ENCODE measurements at regions not wholly inside any gene's neighbourhood (a gene's known extent, or its start where the extent isn't known, plus 50 kb on each side); places are given as distances from the start of the nearest gene placed in this dataset.
A peak's percentile ranks its signal among the peaks of the same experiment; 100 is the strongest.

GRCh38 chr13:31930490-31930889 lies 101.1 kb upstream of the FRY start:
- no peak overlapping the region for H3K4me3 ChIP-seq (ENCODE audit: low read length)
- H3K27me3 ChIP-seq (replicated peaks; ENCODE audit: control insufficient read depth, insufficient read depth, low read length), result no peaks in the 10 kb centered on the region
- no peaks in the 10 kb centered on the region for H3K36me3 ChIP-seq (ENCODE audit: control insufficient read depth, insufficient read depth, low read length, severe bottlenecking)
- no peak for DNase-seq (ENCODE audit: low read depth)
- H3K4me1 ChIP-seq (ENCODE audit: control insufficient read depth, insufficient read depth, low read length), result peaks cover 20% of the 10 kb centered on the region
- H3K9me3 ChIP-seq (ENCODE audit: control insufficient read depth, low read length), result no peaks in the 10 kb centered on the region
- no peak overlapping the region for H3K9ac ChIP-seq (ENCODE audit: low read length)

- Histone ChIP-seq H3K36me3 (ENCODE audit: control insufficient read depth, insufficient read depth, low read length, severe bottlenecking) (no peaks in the 10 kb centered on the region), H3K9ac (ENCODE audit: low read length) (no peak overlapping the region), H3K4me1 (ENCODE audit: control insufficient read depth, insufficient read depth, low read length) (peaks cover 16% of the 10 kb centered on the region), H3K27me3 (replicated peaks; ENCODE audit: control insufficient read depth, insufficient read depth, low read length) (no peaks in the 10 kb centered on the region), H3K9me3 (ENCODE audit: control insufficient read depth, low read length) (no peaks in the 10 kb centered on the region), H3K4me3 (ENCODE audit: low read length) (no peak overlapping the region)
- no peak for DNase-seq (ENCODE audit: low read depth)
These were observed 100.6 kb upstream of the FRY start for GRCh38 chr13:31930901-31931522.

- H3K4me3 ChIP-seq (ENCODE audit: low read length), result no peak overlapping the region
- H3K9ac ChIP-seq (ENCODE audit: low read length), result no peak overlapping the region
- no peaks in the 10 kb centered on the region for H3K4me1 ChIP-seq (ENCODE audit: control insufficient read depth, insufficient read depth, low read length)
- no peaks in the 10 kb centered on the region for H3K9me3 ChIP-seq (ENCODE audit: control insufficient read depth, low read length)
- no peak for DNase-seq (ENCODE audit: low read depth)
- H3K36me3 ChIP-seq (ENCODE audit: control insufficient read depth, insufficient read depth, low read length, severe bottlenecking), result no peaks in the 10 kb centered on the region
- no peaks in the 10 kb centered on the region for H3K27me3 ChIP-seq (replicated peaks; ENCODE audit: control insufficient read depth, insufficient read depth, low read length)
These were observed 94.1 kb upstream of the FRY start for GRCh38 chr13:31937436-31937835.

GRCh38 chr13:31940076-31940475 lies 91.5 kb upstream of the FRY start:
- H3K4me1 ChIP-seq (ENCODE audit: control insufficient read depth, insufficient read depth, low read length), result peaks cover 17% of the 10 kb centered on the region
- no peaks in the 10 kb centered on the region for H3K27me3 ChIP-seq (replicated peaks; ENCODE audit: control insufficient read depth, insufficient read depth, low read length)
- H3K36me3 ChIP-seq (ENCODE audit: control insufficient read depth, insufficient read depth, low read length, severe bottlenecking), result no peaks in the 10 kb centered on the region
- H3K4me3 ChIP-seq (ENCODE audit: low read length), result no peak overlapping the region
- H3K9ac ChIP-seq (ENCODE audit: low read length), result no peak overlapping the region
- DNase-seq (ENCODE audit: low read depth), result no peak
- H3K9me3 ChIP-seq (ENCODE audit: control insufficient read depth, low read length), result no peaks in the 10 kb centered on the region

- H3K9ac ChIP-seq (ENCODE audit: low read length), result no peak overlapping the region
- no peak for DNase-seq (ENCODE audit: low read depth)
- H3K4me1 ChIP-seq (ENCODE audit: control insufficient read depth, insufficient read depth, low read length), result peaks cover 47% of the 10 kb centered on the region
- H3K4me3 ChIP-seq (ENCODE audit: low read length), result no peak overlapping the region
- no peaks in the 10 kb centered on the region for H3K36me3 ChIP-seq (ENCODE audit: control insufficient read depth, insufficient read depth, low read length, severe bottlenecking)
- no peaks in the 10 kb centered on the region for H3K9me3 ChIP-seq (ENCODE audit: control insufficient read depth, low read length)
- no peaks in the 10 kb centered on the region for H3K27me3 ChIP-seq (replicated peaks; ENCODE audit: control insufficient read depth, insufficient read depth, low read length)
These were observed 88.0 kb upstream of the FRY start for GRCh38 chr13:31943591-31943990.

GRCh38 chr13:31944262-31945160 lies 87.1 kb upstream of the FRY start:
- DNase-seq (ENCODE audit: low read depth), result no peak
- H3K9me3 ChIP-seq (ENCODE audit: control insufficient read depth, low read length), result no peaks in the 10 kb centered on the region
- H3K4me3 ChIP-seq (ENCODE audit: low read length), result peak overlapping the region; percentile 65
- H3K4me1 ChIP-seq (ENCODE audit: control insufficient read depth, insufficient read depth, low read length), result peaks cover 47% of the 10 kb centered on the region
- H3K36me3 ChIP-seq (ENCODE audit: control insufficient read depth, insufficient read depth, low read length, severe bottlenecking), result no peaks in the 10 kb centered on the region
- H3K27me3 ChIP-seq (replicated peaks; ENCODE audit: control insufficient read depth, insufficient read depth, low read length), result no peaks in the 10 kb centered on the region
- H3K9ac ChIP-seq (ENCODE audit: low read length), result peak overlapping the region; percentile 52

- peak overlapping the region; percentile 52 for H3K9ac ChIP-seq (ENCODE audit: low read length)
- peaks cover 47% of the 10 kb centered on the region for H3K4me1 ChIP-seq (ENCODE audit: control insufficient read depth, insufficient read depth, low read length)
- no peaks in the 10 kb centered on the region for H3K36me3 ChIP-seq (ENCODE audit: control insufficient read depth, insufficient read depth, low read length, severe bottlenecking)
- H3K27me3 ChIP-seq (replicated peaks; ENCODE audit: control insufficient read depth, insufficient read depth, low read length), result no peaks in the 10 kb centered on the region
- H3K9me3 ChIP-seq (ENCODE audit: control insufficient read depth, low read length), result no peaks in the 10 kb centered on the region
- peak; percentile 74 for DNase-seq (ENCODE audit: low read depth)
- peak overlapping the region; percentile 65 for H3K4me3 ChIP-seq (ENCODE audit: low read length)
These were observed 86.2 kb upstream of the FRY start for GRCh38 chr13:31945202-31945961.

GRCh38 chr13:31946091-31946770 lies 85.3 kb upstream of the FRY start:
- Histone ChIP-seq H3K27me3 (replicated peaks; ENCODE audit: control insufficient read depth, insufficient read depth, low read length) (no peaks in the 10 kb centered on the region), H3K36me3 (ENCODE audit: control insufficient read depth, insufficient read depth, low read length, severe bottlenecking) (no peaks in the 10 kb centered on the region), H3K4me3 (ENCODE audit: low read length) (peak overlapping the region; percentile 5), H3K4me1 (ENCODE audit: control insufficient read depth, insufficient read depth, low read length) (peaks cover 47% of the 10 kb centered on the region), H3K9ac (ENCODE audit: low read length) (peak overlapping the region; percentile 16), H3K9me3 (ENCODE audit: control insufficient read depth, low read length) (no peaks in the 10 kb centered on the region)
- peak; percentile 76 for DNase-seq (ENCODE audit: low read depth)

GRCh38 chr13:31947105-31947504 lies 84.5 kb upstream of the FRY start:
- H3K9ac ChIP-seq (ENCODE audit: low read length), result no peak overlapping the region
- no peaks in the 10 kb centered on the region for H3K9me3 ChIP-seq (ENCODE audit: control insufficient read depth, low read length)
- peaks cover 47% of the 10 kb centered on the region for H3K4me1 ChIP-seq (ENCODE audit: control insufficient read depth, insufficient read depth, low read length)
- H3K36me3 ChIP-seq (ENCODE audit: control insufficient read depth, insufficient read depth, low read length, severe bottlenecking), result no peaks in the 10 kb centered on the region
- H3K4me3 ChIP-seq (ENCODE audit: low read length), result no peak overlapping the region
- DNase-seq (ENCODE audit: low read depth), result no peak
- no peaks in the 10 kb centered on the region for H3K27me3 ChIP-seq (replicated peaks; ENCODE audit: control insufficient read depth, insufficient read depth, low read length)

- Histone ChIP-seq H3K4me3 (ENCODE audit: low read length) (no peak overlapping the region), H3K9ac (ENCODE audit: low read length) (no peak overlapping the region), H3K4me1 (ENCODE audit: control insufficient read depth, insufficient read depth, low read length) (peaks cover 47% of the 10 kb centered on the region), H3K36me3 (ENCODE audit: control insufficient read depth, insufficient read depth, low read length, severe bottlenecking) (no peaks in the 10 kb centered on the region), H3K9me3 (ENCODE audit: control insufficient read depth, low read length) (no peaks in the 10 kb centered on the region), H3K27me3 (replicated peaks; ENCODE audit: control insufficient read depth, insufficient read depth, low read length) (no peaks in the 10 kb centered on the region)
- no peak for DNase-seq (ENCODE audit: low read depth)
These were observed 84.1 kb upstream of the FRY start for GRCh38 chr13:31947506-31947905.

- Histone ChIP-seq H3K27me3 (replicated peaks; ENCODE audit: control insufficient read depth, insufficient read depth, low read length) (no peaks in the 10 kb centered on the region), H3K4me3 (ENCODE audit: low read length) (no peak overlapping the region), H3K9me3 (ENCODE audit: control insufficient read depth, low read length) (no peaks in the 10 kb centered on the region), H3K4me1 (ENCODE audit: control insufficient read depth, insufficient read depth, low read length) (peaks cover 36% of the 10 kb centered on the region), H3K9ac (ENCODE audit: low read length) (no peak overlapping the region), H3K36me3 (ENCODE audit: control insufficient read depth, insufficient read depth, low read length, severe bottlenecking) (no peaks in the 10 kb centered on the region)
- no peak for DNase-seq (ENCODE audit: low read depth)
These were observed 82.1 kb upstream of the FRY start for GRCh38 chr13:31949486-31949885.

Measured in adipocyte (in vitro differentiated cells).